ENCODE measurements at regions not wholly inside any gene's neighbourhood (a gene's known extent, or its start where the extent isn't known, plus 50 kb on each side); places are given as distances from the start of the nearest gene placed in this dataset.

DNA sequence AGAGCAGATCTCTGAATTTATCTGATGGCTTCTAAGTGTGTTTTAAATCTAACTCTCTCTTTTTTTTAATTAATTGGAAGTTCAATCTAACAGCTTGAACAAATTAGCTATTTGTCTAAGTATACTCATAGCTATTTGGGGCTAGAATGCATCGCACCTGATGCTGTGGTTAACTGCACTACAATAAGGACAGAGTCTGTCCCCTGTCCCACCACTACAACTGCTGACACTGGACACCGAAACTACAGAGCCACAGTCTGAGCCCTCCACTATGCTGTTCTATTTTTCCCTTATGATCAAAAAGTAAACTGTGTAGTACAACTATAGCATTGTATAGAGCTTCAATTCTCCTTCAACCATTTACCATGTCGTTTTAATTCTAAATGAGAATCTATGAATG lies 89.4 kb upstream of the AHR start:
- WGBS (ENCODE audit: insufficient coverage), result no CpG with 5 or more reads among the region's 3 CpGs

DNA sequence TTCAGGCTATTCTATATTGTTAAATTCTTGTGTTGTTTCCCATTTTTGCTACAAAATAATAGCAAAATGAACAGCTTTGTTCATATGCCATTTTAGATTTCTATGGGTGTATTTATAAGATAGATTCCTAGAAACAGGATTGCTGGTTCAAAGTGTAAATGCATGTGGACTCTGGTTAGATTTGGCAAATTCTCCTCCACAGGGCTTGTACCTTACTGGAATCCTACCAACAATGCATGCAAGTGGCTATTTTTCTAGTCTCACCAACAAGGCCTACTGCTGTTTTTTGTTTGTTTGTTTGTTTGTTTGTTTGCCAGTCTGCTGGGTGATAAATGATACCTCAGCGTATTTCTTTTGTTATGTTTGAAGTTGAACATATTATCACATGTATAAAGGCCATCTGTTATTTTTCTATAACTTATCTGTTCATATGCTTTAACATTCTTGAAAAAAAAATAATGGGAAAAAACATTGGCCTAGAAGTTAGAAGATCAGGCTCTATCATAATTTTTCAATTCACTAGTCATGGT lies 87.1 kb upstream of the AHR start:
- H3K27me3 ChIP-seq (replicated peaks in 1 of 4; ENCODE audit: control extremely low read depth in 1 of 4, control insufficient read depth in 3 of 4, insufficient read depth in 4 of 4, low read length in 3 of 4), result no peaks in the 10 kb centered on the region
- no peaks in the 10 kb centered on the region for H4K20me1 ChIP-seq (ENCODE audit: control insufficient read depth, insufficient read depth, low read length, poor library complexity, severe bottlenecking)
- CTCF ChIA-PET, result interaction anchor here (1.3 kb wide), 1 partner anchor 228 kb away, joined by 4 read pairs; no protein-coding TSS in a partner anchor
- no peak overlapping the region for H3K4me3 ChIP-seq (ENCODE audit: control extremely low read depth in 1 of 5, extremely low read depth in 1 of 5, insufficient read depth in 1 of 5, low read depth in 2 of 5, low read length in 4 of 5)
- H3K4me1 ChIP-seq (ENCODE audit: control insufficient read depth in 2 of 2, insufficient read depth in 2 of 2, low read length in 2 of 2), result no peaks in the 10 kb centered on the region
- no peak overlapping the region for H3K4me2 ChIP-seq (replicated peaks; ENCODE audit: low read depth, low read length, poor library complexity, severe bottlenecking)
- intact Hi-C loops (cut with micrococcal nuclease), result no loop called here
- H3K27ac ChIP-seq (ENCODE audit: low read length in 2 of 2), result no peak overlapping the region
- Mint-ChIP-seq H3K27ac (no peak overlapping the region), H3K9me3 (ENCODE audit: insufficient read depth) (no peaks in the 10 kb centered on the region), H3K4me1 (no peaks in the 10 kb centered on the region), H3K27me3 (no peaks in the 10 kb centered on the region), H3K4me3 (no peak overlapping the region)
- POLR2A ChIA-PET, result no interaction called here
- no peak overlapping the region for H2AFZ ChIP-seq (ENCODE audit: insufficient read depth, low read depth, low read length, poor library complexity, severe bottlenecking)
- no peak for DNase-seq
- H3K9me3 ChIP-seq (ENCODE audit: control extremely low read depth in 1 of 3, control insufficient read depth in 2 of 3, insufficient read depth in 1 of 3, low read length in 2 of 3), result no peaks in the 10 kb centered on the region
- H3K9ac ChIP-seq (ENCODE audit: low read length), result no peak overlapping the region
- H3K79me2 ChIP-seq (ENCODE audit: control insufficient read depth, insufficient read depth, low read length), result no peaks in the 10 kb centered on the region
- no peak for TF ChIP-seq CTCF (IDR thresholded peaks at IDR 0.05)
- TF ChIP-seq EZH2 (IDR thresholded peaks at IDR 0.05; ENCODE audit: borderline replicate concordance, insufficient read depth, low read depth, low read length, poor library complexity, severe bottlenecking), result no peak
- no peaks in the 10 kb centered on the region for H3K36me3 ChIP-seq (replicated peaks in 1 of 2; ENCODE audit: control extremely low read depth in 1 of 2, control insufficient read depth in 1 of 2, extremely low read depth in 1 of 2, insufficient read depth in 2 of 2, low read length in 1 of 2)
- no peak for ATAC-seq (ENCODE audit: low read depth)
- no CpG with 5 or more reads among the region's 1 CpG for WGBS (ENCODE audit: insufficient coverage)

More for the DNA sequence above, 89.4 kb upstream of the AHR start:
- TF ChIP-seq CTCF (IDR thresholded peaks at IDR 0.05), result no peak
- no peak for TF ChIP-seq EZH2 (IDR thresholded peaks at IDR 0.05; ENCODE audit: borderline replicate concordance, insufficient read depth, low read depth, low read length, poor library complexity, severe bottlenecking)
- CTCF ChIA-PET, result no interaction called here
- no peaks in the 10 kb centered on the region for H4K20me1 ChIP-seq (ENCODE audit: control insufficient read depth, insufficient read depth, low read length, poor library complexity, severe bottlenecking)
- POLR2A ChIA-PET, result no interaction called here
- ATAC-seq (ENCODE audit: low read depth), result no peak
- Mint-ChIP-seq H3K4me3 (no peak overlapping the region), H3K27me3 (no peaks in the 10 kb centered on the region), H3K27ac (no peak overlapping the region), H3K4me1 (no peaks in the 10 kb centered on the region), H3K9me3 (ENCODE audit: insufficient read depth) (no peaks in the 10 kb centered on the region)
- no peak for DNase-seq
- no peak overlapping the region for H3K27ac ChIP-seq (ENCODE audit: low read length in 2 of 2)
- no peaks in the 10 kb centered on the region for H3K4me1 ChIP-seq (ENCODE audit: control insufficient read depth in 2 of 2, insufficient read depth in 2 of 2, low read length in 2 of 2)
- H3K9ac ChIP-seq (ENCODE audit: low read length), result no peak overlapping the region
- no peaks in the 10 kb centered on the region for H3K36me3 ChIP-seq (replicated peaks in 1 of 2; ENCODE audit: control extremely low read depth in 1 of 2, control insufficient read depth in 1 of 2, extremely low read depth in 1 of 2, insufficient read depth in 2 of 2, low read length in 1 of 2)
- H3K4me2 ChIP-seq (replicated peaks; ENCODE audit: low read depth, low read length, poor library complexity, severe bottlenecking), result no peak overlapping the region
- no peak overlapping the region for H3K4me3 ChIP-seq (ENCODE audit: control extremely low read depth in 1 of 5, extremely low read depth in 1 of 5, insufficient read depth in 1 of 5, low read depth in 2 of 5, low read length in 4 of 5)
- H3K27me3 ChIP-seq (replicated peaks in 1 of 4; ENCODE audit: control extremely low read depth in 1 of 4, control insufficient read depth in 3 of 4, insufficient read depth in 4 of 4, low read length in 3 of 4), result no peaks in the 10 kb centered on the region
- intact Hi-C loops (cut with micrococcal nuclease), result no loop called here
- H2AFZ ChIP-seq (ENCODE audit: insufficient read depth, low read depth, low read length, poor library complexity, severe bottlenecking), result no peak overlapping the region
- no peaks in the 10 kb centered on the region for H3K9me3 ChIP-seq (ENCODE audit: control extremely low read depth in 1 of 3, control insufficient read depth in 2 of 3, insufficient read depth in 1 of 3, low read length in 2 of 3)
- H3K79me2 ChIP-seq (ENCODE audit: control insufficient read depth, insufficient read depth, low read length), result no peaks in the 10 kb centered on the region

Measured in B cell (primary cell).